Small intestine (tissue), 7 donors: ENCODE measurements at regions not wholly inside any gene's neighbourhood (a gene's known extent, or its start where the extent isn't known, plus 50 kb on each side); places are given as distances from the start of the nearest gene placed in this dataset.
A peak's percentile ranks its signal among the peaks of the same experiment; 100 is the strongest.

ENCODE experiments used
- DNase-seq, 2 donors: peaks; one replicate each; pipeline versions ENCODE4 v3.0.0 to v3.0.0-alpha.2; 2013
- FAIRE-seq: peaks from 2 replicates; lab custom pipeline; 2012; peaks lifted over from hg19 to GRCh38; lab: Jason Lieb, UNC
- H3K27ac ChIP-seq, 3 donors: one replicate each; pipeline ENCODE4 v1.5.1; 2013; ENCODE audit warnings: low read length in 2 of 3, mild to moderate bottlenecking in 2 of 3, control low read depth in 1 of 3, inconsistent platforms in 1 of 3, low read depth in 1 of 3, moderate library complexity in 1 of 3
- H3K27me3 ChIP-seq, 3 donors: one replicate each; pipeline ENCODE4 v1.6.1; 2013; ENCODE audit warnings: low read length in 3 of 3, inconsistent platforms in 1 of 3; ENCODE audit not compliant: control insufficient read depth in 3 of 3, insufficient read depth in 3 of 3
- H3K36me3 ChIP-seq, 3 donors: one replicate each; pipeline ENCODE4 v1.6.1; 2013; ENCODE audit warnings: low read length in 3 of 3, inconsistent platforms in 1 of 3, low read depth in 1 of 3, mild to moderate bottlenecking in 1 of 3, moderate library complexity in 1 of 3; ENCODE audit not compliant: control insufficient read depth in 3 of 3, insufficient read depth in 2 of 3
- H3K4me1 ChIP-seq, 3 donors: one replicate each; pipeline ENCODE4 v1.6.1; 2013; ENCODE audit warnings: low read length in 2 of 3, inconsistent platforms in 1 of 3, low read depth in 1 of 3, mild to moderate bottlenecking in 1 of 3, moderate library complexity in 1 of 3; ENCODE audit not compliant: control insufficient read depth in 3 of 3, insufficient read depth in 2 of 3
- H3K4me3 ChIP-seq, 3 donors: one replicate each; pipeline ENCODE4 v1.5.1; 2013; ENCODE audit warnings: low read length in 3 of 3, control low read depth in 1 of 3, inconsistent platforms in 1 of 3, low read depth in 1 of 3, mild to moderate bottlenecking in 1 of 3, moderate library complexity in 1 of 3
- H3K9me3 ChIP-seq, 2 donors: one replicate each; pipeline ENCODE4 v1.6.1; 2013; ENCODE audit warnings: low read depth in 1 of 2, low read length in 1 of 2; ENCODE audit not compliant: control insufficient read depth in 2 of 2, insufficient read depth in 1 of 2
- WGBS, 3 donors: extraction: QIAGEN DNeasy Blood & Tissue Kit; methylation state at CpG; one replicate each; pipeline ENCODE4 v1.1.7; 2013; 5-methylcytosine and 5-hydroxymethylcytosine counted together
- donor health status: healthy with polysubstance abuse.
- donor health status: control.
- donor health status: control.
- donor health status: Bipolar disorder and iron deficiency.
- donor health status: healthy.

GRCh38 chr11:46223252-46223513 lies 54.3 kb upstream of the CREB3L1 start:
- FAIRE-seq (no peak), DNase-seq (peak in 1 of 2 donors; percentile 76)
- Histone ChIP-seq H3K36me3 (no peaks in the 10 kb centered on the region), H3K4me3 (no peak overlapping the region), H3K27me3 (no peaks in the 10 kb centered on the region), H3K9me3 (no peaks in the 10 kb centered on the region), H3K27ac (no peak overlapping the region), H3K4me1 (no peaks in the 10 kb centered on the region)
- 30 to 65% (median 39%) methylated on average over 4 of the region's 4 CpGs for WGBS, 3 donors

GRCh38 chr11:46222490-46223251 lies 54.8 kb upstream of the CREB3L1 start:
- Histone ChIP-seq H3K4me3 (no peak overlapping the region), H3K27ac (no peak overlapping the region), H3K9me3 (no peaks in the 10 kb centered on the region), H3K36me3 (no peaks in the 10 kb centered on the region), H3K27me3 (no peaks in the 10 kb centered on the region), H3K4me1 (no peaks in the 10 kb centered on the region)
- WGBS, 3 donors, result 28 to 58% (median 44%) methylated on average over 5 of the region's 5 CpGs
- DNase-seq, result no peak
- no peak for FAIRE-seq

GRCh38 chr11:46220313-46220712 lies 57.1 kb upstream of the CREB3L1 start:
- no peaks in the 10 kb centered on the region for H3K4me1 ChIP-seq
- DNase-seq (no peak), FAIRE-seq (no peak)

GRCh38 chr11:46216765-46217089 lies 60.7 kb upstream of the CREB3L1 start:
- FAIRE-seq (no peak), DNase-seq (no peak)
- 48 to 73% (median 59%) methylated on average over 6 of the region's 6 CpGs for whole genome bisulfite sequencing, 3 donors
- no peak overlapping the region for H3K27ac ChIP-seq
- no peaks in the 10 kb centered on the region for H3K4me1 ChIP-seq
- no peak overlapping the region for H3K4me3 ChIP-seq
- no peaks in the 10 kb centered on the region for H3K27me3 ChIP-seq
- no peaks in the 10 kb centered on the region for H3K9me3 ChIP-seq
- no peaks in the 10 kb centered on the region for H3K36me3 ChIP-seq

More at GRCh38 chr11:46220313-46220712, 57.1 kb upstream of the CREB3L1 start:
- no peak overlapping the region for H3K27ac ChIP-seq
- 76 to 89% (median 84%) methylated on average over 3 of the region's 3 CpGs for WGBS, 3 donors
- H3K36me3 ChIP-seq, result no peaks in the 10 kb centered on the region
- no peaks in the 10 kb centered on the region for H3K9me3 ChIP-seq
- no peak overlapping the region for H3K4me3 ChIP-seq
- no peaks in the 10 kb centered on the region for H3K27me3 ChIP-seq

GRCh38 chr11:46216019-46216764 lies 61.3 kb upstream of the CREB3L1 start:
- Histone ChIP-seq H3K9me3 (no peaks in the 10 kb centered on the region), H3K4me3 (peak overlapping the region in 2 of 3 donors; percentile 20 to 45), H3K4me1 (no peaks in the 10 kb centered on the region), H3K27ac (peak overlapping the region in 2 of 3 donors; percentile 5 to 51), H3K27me3 (no peaks in the 10 kb centered on the region), H3K36me3 (no peaks in the 10 kb centered on the region)
- DNase-seq, result peak; percentile 20 to 70
- 11 to 41% (median 22%) methylated on average over 10 of the region's 10 CpGs for WGBS, 3 donors
- FAIRE-seq, result no peak

GRCh38 chr11:46215208-46215931 lies 62.1 kb upstream of the CREB3L1 start:
- DNase-seq (no peak), FAIRE-seq (no peak)
- no peak overlapping the region for H3K27ac ChIP-seq
- no peaks in the 10 kb centered on the region for H3K27me3 ChIP-seq
- H3K9me3 ChIP-seq, result no peaks in the 10 kb centered on the region
- 92 to 95% (median 93%) methylated on average over 10 of the region's 10 CpGs for WGBS, 3 donors
- H3K4me3 ChIP-seq, result no peak overlapping the region
- H3K36me3 ChIP-seq, result no peaks in the 10 kb centered on the region
- no peaks in the 10 kb centered on the region for H3K4me1 ChIP-seq

- no peak for DNase-seq
- Histone ChIP-seq H3K27ac (no peak overlapping the region), H3K4me3 (no peak overlapping the region), H3K36me3 (no peaks in the 10 kb centered on the region), H3K9me3 (no peaks in the 10 kb centered on the region), H3K4me1 (no peaks in the 10 kb centered on the region), H3K27me3 (no peaks in the 10 kb centered on the region)
- WGBS, 3 donors, result 42 to 57% (median 51%) methylated on average over 3 of the region's 3 CpGs
- FAIRE-seq, result no peak
Observed at GRCh38 chr11:46212720-46213119, 64.7 kb upstream of the CREB3L1 start.

GRCh38 chr11:46210856-46211255 lies 66.6 kb upstream of the CREB3L1 start:
- FAIRE-seq (no peak), DNase-seq (no peak)
- Histone ChIP-seq H3K4me3 (no peak overlapping the region), H3K9me3 (no peaks in the 10 kb centered on the region), H3K36me3 (no peaks in the 10 kb centered on the region), H3K4me1 (no peaks in the 10 kb centered on the region), H3K27me3 (no peaks in the 10 kb centered on the region), H3K27ac (no peak overlapping the region)
- 92 to 94% (median 94%) methylated on average over 3 of the region's 3 CpGs for WGBS, 3 donors
